ENCODE measurements at regions not wholly inside any gene's neighbourhood (a gene's known extent, or its start where the extent isn't known, plus 50 kb on each side); places are given as distances from the start of the nearest gene placed in this dataset.

GRCh38 chr21:16082038-16082816 is 352.4 kb downstream of the USP25 start:
- TF ChIP-seq TAF1 (IDR thresholded peaks at IDR 0.05; ENCODE audit: low read depth, low read length) (no peak), POLR2A (IDR thresholded peaks at IDR 0.05; ENCODE audit: low read depth, low read length) (no peak), POLR2AphosphoS5 (IDR thresholded peaks at IDR 0.05; ENCODE audit: low read depth, low read length) (no peak), SPI1 (IDR thresholded peaks at IDR 0.05; ENCODE audit: low read depth, low read length) (no peak), PAX5 (IDR thresholded peaks at IDR 0.05; ENCODE audit: insufficient read depth, low read length, severe bottlenecking) (no peak)
